Mucosa of rectum (tissue), 2 donors: ENCODE measurements at regions not wholly inside any gene's neighbourhood (a gene's known extent, or its start where the extent isn't known, plus 50 kb on each side); places are given as distances from the start of the nearest gene placed in this dataset.

Experiments
- H3K27ac ChIP-seq, 2 donors: one replicate each; pipeline ENCODE4 v1.7.0; 2013; ENCODE audit warnings: inconsistent platforms in 2 of 2, low read depth in 2 of 2, low read length in 2 of 2
- H3K27me3 ChIP-seq, 2 donors: one replicate each; pipeline ENCODE4 v1.7.0; 2013; ENCODE audit warnings: low read length in 2 of 2; ENCODE audit not compliant: control insufficient read depth in 2 of 2, insufficient read depth in 2 of 2
- H3K36me3 ChIP-seq, 2 donors: one replicate each; pipeline ENCODE4 v1.7.0; 2013; ENCODE audit warnings: low read length in 2 of 2; ENCODE audit not compliant: control insufficient read depth in 2 of 2, insufficient read depth in 2 of 2
- H3K4me1 ChIP-seq, 2 donors: one replicate each; pipeline ENCODE4 v1.7.0; 2013; ENCODE audit warnings: low read length in 2 of 2, mild to moderate bottlenecking in 1 of 2; ENCODE audit not compliant: control insufficient read depth in 2 of 2, insufficient read depth in 2 of 2
- H3K4me3 ChIP-seq, 2 donors: one replicate each; pipeline ENCODE4 v1.7.0; 2013; ENCODE audit warnings: low read length in 2 of 2
- H3K9ac ChIP-seq, 2 donors: one replicate each; pipeline ENCODE4 v1.7.0; 2013; ENCODE audit warnings: low read length in 2 of 2, low read depth in 1 of 2, mild to moderate bottlenecking in 1 of 2
- H3K9me3 ChIP-seq, 2 donors: one replicate each; pipeline ENCODE4 v1.7.0; 2013; ENCODE audit warnings: low read length in 2 of 2; ENCODE audit not compliant: control insufficient read depth in 2 of 2
- donor health status: healthy.
- donor health status: Normal muscosa, but diverticular disease.

DNA sequence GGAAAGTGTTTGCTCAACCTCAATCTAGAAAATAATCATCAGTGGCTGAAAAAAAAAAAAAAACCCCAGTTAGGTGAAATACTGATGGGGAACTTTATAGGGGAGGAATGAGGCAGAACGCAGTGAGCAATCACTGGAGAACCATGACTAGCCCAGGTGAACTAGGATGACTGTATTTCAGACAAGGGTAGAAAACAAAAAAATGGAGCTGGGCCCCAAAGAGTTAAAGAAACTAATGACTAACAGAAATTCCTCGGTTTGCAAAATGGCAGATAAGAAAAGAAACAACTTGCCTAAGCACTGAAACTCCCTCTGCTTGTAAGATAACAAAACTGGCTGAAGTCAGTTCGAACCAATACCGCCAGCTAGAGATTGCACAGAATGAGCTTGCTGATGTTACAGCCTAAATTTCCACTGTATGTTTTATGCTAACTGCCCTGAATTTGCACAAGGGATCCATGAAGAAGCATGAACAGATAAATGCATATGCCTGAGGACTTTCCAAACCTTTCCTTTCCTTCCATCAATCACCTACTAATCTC lies 245.9 kb downstream of the METTL4 start:
- no peaks in the 10 kb centered on the region for H3K4me1 ChIP-seq
- no peak overlapping the region for H3K4me3 ChIP-seq
- no peaks in the 10 kb centered on the region for H3K9me3 ChIP-seq
- H3K9ac ChIP-seq, result no peak overlapping the region
- H3K27me3 ChIP-seq, result no peaks in the 10 kb centered on the region
- H3K36me3 ChIP-seq, result no peaks in the 10 kb centered on the region
- no peak overlapping the region for H3K27ac ChIP-seq

DNA sequence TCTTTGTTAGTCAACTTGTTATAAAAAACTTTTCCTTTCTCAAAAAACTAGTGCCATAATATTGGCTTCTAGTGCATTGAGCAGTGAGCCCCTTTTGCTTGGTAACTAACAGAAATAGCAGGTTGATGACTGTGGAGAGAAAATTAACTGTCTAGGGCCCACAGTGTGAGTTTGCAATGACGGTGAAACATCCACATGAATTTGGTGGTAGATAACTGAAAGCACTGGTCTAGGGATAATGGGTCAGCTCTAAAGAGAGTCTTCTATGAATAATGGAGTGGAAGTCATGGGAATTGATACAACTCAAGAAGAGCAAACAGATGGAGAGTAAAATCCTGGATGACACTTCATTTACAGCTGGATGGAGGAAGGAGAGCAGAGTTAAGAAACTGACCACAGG lies 245.4 kb downstream of the METTL4 start:
- H3K4me3 ChIP-seq, result no peak overlapping the region
- no peak overlapping the region for H3K27ac ChIP-seq
- H3K9ac ChIP-seq, result no peak overlapping the region

DNA sequence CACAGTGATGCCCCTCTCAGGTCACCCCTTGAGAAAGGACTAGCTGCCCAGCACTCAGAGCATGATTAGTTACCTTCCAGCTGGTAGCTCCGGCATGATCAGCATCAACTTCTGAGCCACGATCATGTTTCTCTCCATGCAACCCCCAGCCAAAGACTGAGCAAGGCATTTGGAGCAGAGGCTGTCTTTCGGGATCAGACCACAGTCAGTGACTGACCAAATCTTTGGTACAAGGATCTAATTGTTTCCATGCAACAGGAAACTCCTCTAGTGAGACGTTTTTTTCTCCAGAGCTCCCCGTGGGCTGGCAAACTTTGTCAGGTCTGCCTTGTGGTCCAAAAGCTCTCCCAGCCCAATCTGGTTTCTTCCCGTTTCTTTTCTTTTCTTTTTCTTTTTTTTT lies 244.3 kb downstream of the METTL4 start:
- H3K4me1 ChIP-seq, result no peaks in the 10 kb centered on the region
- no peak overlapping the region for H3K27ac ChIP-seq
- H3K4me3 ChIP-seq, result no peak overlapping the region
- H3K9me3 ChIP-seq, result no peaks in the 10 kb centered on the region
- no peak overlapping the region for H3K9ac ChIP-seq
- H3K27me3 ChIP-seq, result no peaks in the 10 kb centered on the region
- no peaks in the 10 kb centered on the region for H3K36me3 ChIP-seq

More for the DNA sequence above, 245.4 kb downstream of the METTL4 start:
- Histone ChIP-seq H3K27me3 (no peaks in the 10 kb centered on the region), H3K9me3 (no peaks in the 10 kb centered on the region), H3K36me3 (no peaks in the 10 kb centered on the region), H3K4me1 (no peaks in the 10 kb centered on the region)

DNA sequence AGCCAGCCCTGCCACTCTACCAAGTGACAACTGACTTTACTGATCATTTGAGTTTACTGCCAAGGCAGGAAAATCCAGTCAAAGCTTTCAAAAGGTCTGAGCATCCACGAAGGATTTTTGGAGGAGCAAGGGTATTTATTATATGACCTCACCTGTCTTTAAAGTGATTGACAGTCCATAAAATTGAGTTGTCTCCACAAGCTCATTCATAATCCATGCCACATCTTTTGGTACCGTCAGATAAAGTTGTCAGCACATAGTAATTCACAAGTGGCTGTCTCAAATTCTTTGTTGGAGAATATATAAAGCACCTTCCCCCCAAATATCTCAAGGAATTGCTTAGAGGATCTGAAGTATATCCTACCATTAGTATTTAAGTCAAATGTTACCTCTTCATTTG lies 240.5 kb downstream of the METTL4 start:
- Histone ChIP-seq H3K4me3 (no peak overlapping the region), H3K36me3 (no peaks in the 10 kb centered on the region), H3K9me3 (no peaks in the 10 kb centered on the region), H3K4me1 (no peaks in the 10 kb centered on the region), H3K9ac (no peak overlapping the region), H3K27me3 (no peaks in the 10 kb centered on the region), H3K27ac (no peak overlapping the region)

DNA sequence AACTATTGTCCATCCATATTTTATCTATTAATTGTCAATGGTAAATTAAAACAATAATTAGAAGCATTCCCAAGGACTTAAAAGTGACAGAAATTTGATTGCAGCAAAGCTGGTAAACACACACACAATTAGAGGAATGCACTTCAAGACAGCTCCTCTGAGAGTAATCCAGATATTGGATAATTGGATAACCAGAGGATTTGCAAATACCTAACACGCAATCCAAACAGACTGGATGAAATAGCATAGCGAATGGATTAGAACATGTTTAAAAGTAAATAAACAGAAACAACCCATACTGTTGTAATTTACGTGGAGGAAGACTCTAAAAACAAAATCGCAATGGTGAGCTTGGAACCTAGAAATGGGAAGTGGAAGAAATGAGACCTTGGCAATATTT lies 239.8 kb downstream of the METTL4 start:
- Histone ChIP-seq H3K27ac (no peak overlapping the region), H3K9me3 (no peaks in the 10 kb centered on the region), H3K27me3 (no peaks in the 10 kb centered on the region), H3K36me3 (no peaks in the 10 kb centered on the region), H3K9ac (no peak overlapping the region), H3K4me3 (no peak overlapping the region), H3K4me1 (no peaks in the 10 kb centered on the region)

DNA sequence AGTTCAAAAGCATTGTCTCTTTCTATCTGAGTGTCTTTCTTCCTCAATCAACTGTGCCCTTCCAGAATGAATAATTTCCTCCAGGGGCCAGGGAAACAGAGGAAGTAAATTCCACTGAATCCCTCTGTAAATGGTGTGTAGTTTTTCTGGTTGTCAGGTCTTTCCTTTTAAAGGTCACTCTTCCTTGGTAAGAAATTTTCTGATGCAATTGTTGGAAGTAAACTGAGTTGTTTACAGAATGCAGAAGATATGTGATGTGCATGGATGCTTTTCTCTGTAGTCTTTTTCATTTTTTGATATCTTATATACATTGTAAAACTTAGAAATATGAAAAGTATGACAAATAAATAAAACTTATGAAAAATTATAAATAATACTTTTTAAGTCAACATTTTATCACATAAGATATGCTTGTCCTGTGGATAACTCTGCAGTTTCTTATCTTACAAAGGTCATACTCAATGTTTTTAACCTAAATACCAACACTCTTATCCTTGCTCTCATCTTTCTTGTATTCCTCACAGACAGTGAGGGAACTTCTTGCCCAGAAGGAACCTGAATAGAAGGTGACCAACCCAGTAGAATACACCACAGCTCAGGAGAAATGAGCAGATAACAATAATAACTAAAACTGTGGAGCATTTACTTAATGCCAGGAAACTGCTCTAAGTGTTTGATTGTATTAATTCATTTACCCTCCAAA lies 234.5 kb downstream of the METTL4 start:
- Histone ChIP-seq H3K4me1 (no peaks in the 10 kb centered on the region), H3K27ac (no peak overlapping the region), H3K9ac (no peak overlapping the region), H3K9me3 (no peaks in the 10 kb centered on the region), H3K36me3 (no peaks in the 10 kb centered on the region), H3K27me3 (no peaks in the 10 kb centered on the region), H3K4me3 (no peak overlapping the region)

DNA sequence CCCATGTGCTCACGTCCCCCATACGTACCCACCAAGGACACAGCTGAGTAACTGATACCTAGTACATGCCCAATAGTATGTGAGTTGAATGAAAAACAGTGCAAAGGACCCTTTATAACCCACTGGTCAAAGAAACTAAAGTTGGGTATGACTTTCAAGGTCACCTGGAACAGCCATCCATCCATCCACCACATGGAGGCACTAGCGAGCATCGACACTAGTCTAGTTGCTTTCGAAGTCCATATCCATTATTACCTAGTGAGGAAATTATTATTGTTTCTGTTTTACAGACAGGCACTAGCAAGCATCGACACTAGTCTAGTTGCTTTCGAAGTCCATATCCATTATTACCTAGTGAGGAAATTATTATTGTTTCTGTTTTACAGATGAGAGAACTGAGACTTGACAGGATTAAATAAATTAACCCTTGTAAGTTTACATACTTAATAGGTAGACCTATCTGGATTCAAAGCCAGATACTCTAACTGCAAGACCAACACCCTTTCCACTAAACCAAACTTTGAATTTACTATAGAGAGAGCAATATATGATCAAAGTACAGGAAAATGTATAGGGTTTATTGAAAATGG lies 233.7 kb downstream of the METTL4 start:
- Histone ChIP-seq H3K27ac (no peak overlapping the region), H3K9ac (no peak overlapping the region), H3K9me3 (no peaks in the 10 kb centered on the region), H3K4me3 (no peak overlapping the region), H3K36me3 (no peaks in the 10 kb centered on the region), H3K27me3 (no peaks in the 10 kb centered on the region), H3K4me1 (no peaks in the 10 kb centered on the region)

DNA sequence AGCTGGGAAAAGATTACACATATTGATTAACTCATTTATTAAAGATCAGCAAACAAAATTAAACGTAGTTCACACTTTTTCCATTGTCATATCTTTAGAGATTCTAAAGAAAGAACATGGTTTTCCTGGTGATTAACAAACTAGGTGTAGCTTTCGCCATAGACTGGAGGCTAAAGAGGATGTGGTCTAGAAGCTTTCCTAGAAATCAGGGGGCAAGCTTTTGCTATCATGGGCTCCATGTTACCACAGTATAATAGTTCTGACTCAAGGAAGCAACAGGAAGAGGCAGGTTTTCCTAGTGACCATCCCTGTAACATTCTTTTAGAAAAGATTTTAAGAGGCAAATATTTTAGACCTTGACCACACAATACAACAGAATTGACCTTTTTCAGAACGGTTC lies 232.7 kb downstream of the METTL4 start:
- Histone ChIP-seq H3K27me3 (no peaks in the 10 kb centered on the region), H3K4me1 (no peaks in the 10 kb centered on the region), H3K9me3 (no peaks in the 10 kb centered on the region), H3K4me3 (no peak overlapping the region), H3K27ac (no peak overlapping the region), H3K9ac (no peak overlapping the region), H3K36me3 (no peaks in the 10 kb centered on the region)

DNA sequence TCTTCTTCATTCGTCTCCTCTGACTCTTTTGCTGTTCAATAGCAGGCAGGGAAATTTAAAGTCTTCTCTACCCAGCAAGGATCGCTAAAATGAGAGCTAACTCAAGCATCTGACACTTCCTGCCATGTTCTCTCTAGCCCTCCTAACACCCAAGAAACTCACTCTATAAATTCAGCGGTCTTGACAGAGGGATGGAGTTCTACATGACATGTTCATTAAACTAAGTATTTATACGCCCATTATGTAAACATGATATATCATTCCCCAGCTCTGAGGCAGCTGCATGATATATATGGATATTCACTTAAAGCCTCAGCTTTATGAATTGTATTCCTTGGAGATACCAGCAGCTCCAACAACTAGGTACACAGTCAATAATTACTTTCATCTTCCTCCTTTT lies 231.0 kb downstream of the METTL4 start:
- Histone ChIP-seq H3K27ac (no peak overlapping the region), H3K4me3 (no peak overlapping the region), H3K4me1 (no peaks in the 10 kb centered on the region), H3K36me3 (no peaks in the 10 kb centered on the region), H3K9me3 (no peaks in the 10 kb centered on the region), H3K9ac (no peak overlapping the region), H3K27me3 (no peaks in the 10 kb centered on the region)

DNA sequence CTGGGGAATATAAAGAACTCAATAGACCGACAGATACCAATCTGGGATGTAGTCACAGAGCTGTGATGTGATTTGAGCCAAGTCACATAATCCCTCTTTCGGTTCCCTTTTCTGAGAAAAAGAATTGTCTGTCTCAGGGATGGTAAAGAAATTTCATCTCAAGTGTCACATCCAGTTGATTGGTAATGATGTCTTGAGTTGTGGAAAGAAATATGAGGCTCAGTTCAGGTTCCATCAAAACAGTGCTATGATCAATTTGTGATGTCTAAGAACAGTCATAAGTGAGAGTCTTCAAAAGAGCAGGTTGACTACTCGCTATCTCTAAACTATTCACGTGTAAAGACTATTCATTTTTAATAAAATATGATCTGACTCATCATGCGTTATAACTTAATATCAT lies 223.3 kb downstream of the METTL4 start:
- no peaks in the 10 kb centered on the region for H3K4me1 ChIP-seq
- no peak overlapping the region for H3K9ac ChIP-seq
- no peak overlapping the region for H3K27ac ChIP-seq
- no peaks in the 10 kb centered on the region for H3K36me3 ChIP-seq
- no peaks in the 10 kb centered on the region for H3K9me3 ChIP-seq
- no peak overlapping the region for H3K4me3 ChIP-seq
- H3K27me3 ChIP-seq, result no peaks in the 10 kb centered on the region
